CD4-positive, alpha-beta T cell (primary cell): ENCODE measurements at regions not wholly inside any gene's neighbourhood (a gene's known extent, or its start where the extent isn't known, plus 50 kb on each side); places are given as distances from the start of the nearest gene placed in this dataset.

Experiments used
- ATAC-seq: fragments of 200-7000 bp; cut with Tn5 transposase; one replicate; pipeline ENCODE4 v1.10.0; 2022; ENCODE audit warnings: mild to moderate bottlenecking; ENCODE audit not compliant: poor library complexity
- CTCF ChIA-PET: fragments of 350-600 bp; sonication (Branson Sonifier 250); formaldehyde crosslinking; loops from one replicate; lab custom pipeline; 2021; ENCODE audit warnings: antibody characterized with exemption, inconsistent platforms; lab: Charles Lee
- POLR2A ChIA-PET: fragments of 350-600 bp; sonication (Branson Sonifier 250); formaldehyde crosslinking; loops from one replicate; lab custom pipeline; 2021; ENCODE audit warnings: antibody characterized with exemption, inconsistent platforms; lab: Charles Lee
- DNase-seq, 14 experiments: peaks; one replicate each; pipeline ENCODE4 v3.0.0-alpha.2; 2013 to 2020; ENCODE audit warnings: mixed read lengths in 2 of 14
- H3K27ac ChIP-seq, 2 donors: one replicate each; pipeline versions ENCODE4 v1.5.1 to v1.7.0; 2013; ENCODE audit warnings: low read length in 2 of 2, low read depth in 1 of 2, mild to moderate bottlenecking in 1 of 2
- H3K27me3 ChIP-seq, 2 experiments: 1 replicate in 1 of 2; 2 replicates in 1 of 2; pipeline versions ENCODE4 v1.6.1 to v1.7.0; 2013; ENCODE audit warnings: low read length in 2 of 2, control low read depth in 1 of 2, mild to moderate bottlenecking in 1 of 2, moderate library complexity in 1 of 2; ENCODE audit not compliant: insufficient read depth in 2 of 2, control insufficient read depth in 1 of 2
- H3K36me3 ChIP-seq: one replicate; pipeline ENCODE4 v1.6.1; 2013; ENCODE audit warnings: low read length, control low read depth; ENCODE audit not compliant: insufficient read depth
- H3K4me1 ChIP-seq: one replicate; pipeline ENCODE4 v1.6.1; 2013; ENCODE audit warnings: low read length, control low read depth; ENCODE audit not compliant: insufficient read depth
- H3K4me3 ChIP-seq: one replicate; pipeline ENCODE4 v1.5.1; 2013; ENCODE audit warnings: mild to moderate bottlenecking, low read length, moderate library complexity
- H3K9me3 ChIP-seq, 2 experiments: 1 replicate in 1 of 2; 2 replicates in 1 of 2; pipeline versions ENCODE4 v1.6.1 to v1.7.0; 2013; ENCODE audit warnings: low read length in 2 of 2, mild to moderate bottlenecking in 2 of 2, control low read depth in 1 of 2, moderate library complexity in 1 of 2; ENCODE audit not compliant: control insufficient read depth in 1 of 2, insufficient read depth in 1 of 2
- H3K27ac Mint-ChIP-seq: one replicate; pipeline ENCODE4 v1.8.0; 2020; ENCODE audit warnings: mixed read lengths
- H3K27me3 Mint-ChIP-seq: one replicate; pipeline ENCODE4 v1.8.0; 2021; ENCODE audit warnings: mixed read lengths
- H3K36me3 Mint-ChIP-seq: one replicate; pipeline ENCODE4 v1.8.0; 2021; ENCODE audit warnings: low read depth, mixed read lengths
- H3K4me1 Mint-ChIP-seq: one replicate; pipeline ENCODE4 v1.8.0; 2021; ENCODE audit warnings: low read depth, mixed read lengths
- H3K4me3 Mint-ChIP-seq: one replicate; pipeline ENCODE4 v1.8.0; 2020; ENCODE audit warnings: mild to moderate bottlenecking, mixed read lengths
- H3K9me3 Mint-ChIP-seq: one replicate; pipeline ENCODE4 v1.8.0; 2020; ENCODE audit warnings: mixed read lengths
- intact Hi-C, 2 experiments: fragments of 100-400 bp; cut with DNase I in 1 of 2; cut with micrococcal nuclease in 1 of 2; formaldehyde crosslinking; loops; one replicate each; pipeline versions ENCODE4 v1.15.1 to v1.9.0; 2023 to 2025; cut with DNase I, micrococcal nuclease
- TF ChIP-seq, protein P1 (sequence below): fragments of 200-600 bp; IDR thresholded peaks from one replicate; pipeline ENCODE4 v1.8.0; 2022; ENCODE audit warnings: antibody characterized with exemption, mild to moderate bottlenecking

DNA sequence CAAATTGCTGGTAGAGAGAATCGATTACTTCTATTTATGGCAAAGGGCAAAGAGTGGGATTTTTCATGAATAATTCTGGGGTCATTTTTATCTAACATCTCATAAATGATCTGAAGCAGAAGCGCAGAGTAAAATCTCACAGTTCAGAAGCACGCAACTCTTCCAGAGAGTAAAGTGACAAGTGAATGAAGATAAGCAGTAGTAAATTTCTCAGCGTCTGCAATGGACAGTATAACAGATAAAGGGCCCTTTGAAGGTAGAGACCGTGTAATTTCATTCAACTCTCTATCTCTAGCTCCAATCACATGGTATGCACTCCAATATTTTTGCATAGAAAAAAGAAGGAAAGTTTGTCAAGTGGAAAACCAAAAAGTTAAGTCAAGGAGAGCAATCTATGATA lies 521.1 kb upstream of the NECTIN3 start:
- H3K36me3 ChIP-seq = no peaks in the 10 kb centered on the region
- H3K27ac ChIP-seq = no peak overlapping the region
- POLR2A ChIA-PET = no interaction called here
- intact Hi-C loops = no loop called here
- CTCF ChIA-PET = no interaction called here
- no peaks in the 10 kb centered on the region for H3K27me3 ChIP-seq
- Mint-ChIP-seq H3K36me3 (no peaks in the 10 kb centered on the region), H3K27ac (no peak overlapping the region), H3K4me3 (no peak overlapping the region), H3K9me3 (no peaks in the 10 kb centered on the region), H3K4me1 (no peaks in the 10 kb centered on the region), H3K27me3 (no peaks in the 10 kb centered on the region)
- DNase-seq (no peak), ATAC-seq (no peak)
- no peaks in the 10 kb centered on the region for H3K9me3 ChIP-seq
- H3K4me3 ChIP-seq = no peak overlapping the region
- TF ChIP-seq, protein P1, sequence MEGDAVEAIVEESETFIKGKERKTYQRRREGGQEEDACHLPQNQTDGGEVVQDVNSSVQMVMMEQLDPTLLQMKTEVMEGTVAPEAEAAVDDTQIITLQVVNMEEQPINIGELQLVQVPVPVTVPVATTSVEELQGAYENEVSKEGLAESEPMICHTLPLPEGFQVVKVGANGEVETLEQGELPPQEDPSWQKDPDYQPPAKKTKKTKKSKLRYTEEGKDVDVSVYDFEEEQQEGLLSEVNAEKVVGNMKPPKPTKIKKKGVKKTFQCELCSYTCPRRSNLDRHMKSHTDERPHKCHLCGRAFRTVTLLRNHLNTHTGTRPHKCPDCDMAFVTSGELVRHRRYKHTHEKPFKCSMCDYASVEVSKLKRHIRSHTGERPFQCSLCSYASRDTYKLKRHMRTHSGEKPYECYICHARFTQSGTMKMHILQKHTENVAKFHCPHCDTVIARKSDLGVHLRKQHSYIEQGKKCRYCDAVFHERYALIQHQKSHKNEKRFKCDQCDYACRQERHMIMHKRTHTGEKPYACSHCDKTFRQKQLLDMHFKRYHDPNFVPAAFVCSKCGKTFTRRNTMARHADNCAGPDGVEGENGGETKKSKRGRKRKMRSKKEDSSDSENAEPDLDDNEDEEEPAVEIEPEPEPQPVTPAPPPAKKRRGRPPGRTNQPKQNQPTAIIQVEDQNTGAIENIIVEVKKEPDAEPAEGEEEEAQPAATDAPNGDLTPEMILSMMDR = no peak
- H3K4me1 ChIP-seq = no peaks in the 10 kb centered on the region

DNA sequence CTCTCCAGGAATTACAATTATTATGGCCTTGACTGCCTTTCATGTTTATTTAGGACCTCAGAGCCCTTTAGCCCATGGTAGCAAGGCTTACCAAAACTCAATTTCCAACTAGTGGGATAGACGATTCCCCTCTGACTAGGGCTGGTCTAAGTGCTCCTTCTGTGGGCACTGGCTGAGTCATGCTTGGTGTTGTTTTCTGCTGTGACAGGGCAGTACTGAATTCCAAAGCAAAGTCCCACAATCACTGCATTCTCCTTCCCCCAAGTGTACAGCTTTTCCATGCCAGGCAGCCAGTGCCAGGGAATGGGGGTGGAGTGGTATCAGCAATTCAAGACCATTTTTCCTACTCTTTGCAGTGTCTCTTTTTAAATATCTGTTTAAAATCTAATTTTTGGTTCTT lies 509.0 kb upstream of the NECTIN3 start:
- no peaks in the 10 kb centered on the region for H3K4me1 Mint-ChIP-seq
- no peak overlapping the region for H3K27ac Mint-ChIP-seq
- no peaks in the 10 kb centered on the region for H3K9me3 ChIP-seq
- H3K27me3 ChIP-seq = no peaks in the 10 kb centered on the region
- H3K36me3 Mint-ChIP-seq = no peaks in the 10 kb centered on the region
- H3K27ac ChIP-seq = no peak overlapping the region
- no peak overlapping the region for H3K4me3 Mint-ChIP-seq
- DNase-seq (no peak), ATAC-seq (no peak)
- no peak overlapping the region for H3K4me3 ChIP-seq
- ChIA-PET CTCF (no interaction called here), POLR2A (no interaction called here)
- H3K4me1 ChIP-seq = no peaks in the 10 kb centered on the region
- no peaks in the 10 kb centered on the region for H3K9me3 Mint-ChIP-seq
- TF ChIP-seq, protein P1 = no peak
- peaks cover 20% of the 10 kb centered on the region for H3K27me3 Mint-ChIP-seq
- intact Hi-C loops = no loop called here
- no peaks in the 10 kb centered on the region for H3K36me3 ChIP-seq

DNA sequence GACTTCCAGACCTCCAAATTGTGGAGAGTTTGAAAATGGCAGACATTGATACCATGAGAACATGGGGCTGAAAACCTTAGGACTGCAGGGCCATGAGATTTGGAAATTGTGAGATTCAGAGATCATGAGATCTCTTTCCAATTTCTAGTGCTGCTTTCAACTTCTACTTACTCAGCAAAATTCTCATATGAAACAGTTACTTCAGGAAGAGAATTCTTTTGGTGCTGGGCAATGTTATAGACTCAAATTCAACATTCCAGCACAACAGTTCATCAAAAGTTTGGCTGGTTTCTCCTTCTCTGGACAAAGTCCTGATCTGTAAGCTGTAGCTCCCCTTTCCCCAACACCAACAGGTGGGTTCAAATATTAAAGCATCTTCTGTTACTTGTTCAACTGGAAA lies 506.9 kb upstream of the NECTIN3 start:
- TF ChIP-seq, protein P1 = no peak
- ATAC-seq (no peak), DNase-seq (no peak)
- Histone ChIP-seq H3K4me1 (no peaks in the 10 kb centered on the region), H3K27me3 (no peaks in the 10 kb centered on the region), H3K27ac (no peak overlapping the region), H3K36me3 (no peaks in the 10 kb centered on the region), H3K4me3 (no peak overlapping the region), H3K9me3 (no peaks in the 10 kb centered on the region)
- no peaks in the 10 kb centered on the region for H3K36me3 Mint-ChIP-seq
- POLR2A ChIA-PET = no interaction called here
- no peaks in the 10 kb centered on the region for H3K9me3 Mint-ChIP-seq
- CTCF ChIA-PET = no interaction called here
- H3K27ac Mint-ChIP-seq = no peak overlapping the region
- intact Hi-C loops = no loop called here
- H3K4me3 Mint-ChIP-seq = no peak overlapping the region
- H3K4me1 Mint-ChIP-seq = no peaks in the 10 kb centered on the region
- peaks cover 22% of the 10 kb centered on the region for H3K27me3 Mint-ChIP-seq
